ENCODE measurements at regions not wholly inside any gene's neighbourhood (a gene's known extent, or its start where the extent isn't known, plus 50 kb on each side); places are given as distances from the start of the nearest gene placed in this dataset.

- no peak for DNase-seq (ENCODE audit: low read depth in 3 of 3)
Measured at GRCh38 chr15:62886431-62887071, 156.0 kb upstream of the TPM1 start.

GRCh38 chr15:62887113-62887570, 155.4 kb upstream of the TPM1 start:
- no peak for DNase-seq (ENCODE audit: low read depth in 3 of 3)

GRCh38 chr15:62888623-62889022, 153.9 kb upstream of the TPM1 start:
- no peak for DNase-seq (ENCODE audit: low read depth in 3 of 3)

DNA sequence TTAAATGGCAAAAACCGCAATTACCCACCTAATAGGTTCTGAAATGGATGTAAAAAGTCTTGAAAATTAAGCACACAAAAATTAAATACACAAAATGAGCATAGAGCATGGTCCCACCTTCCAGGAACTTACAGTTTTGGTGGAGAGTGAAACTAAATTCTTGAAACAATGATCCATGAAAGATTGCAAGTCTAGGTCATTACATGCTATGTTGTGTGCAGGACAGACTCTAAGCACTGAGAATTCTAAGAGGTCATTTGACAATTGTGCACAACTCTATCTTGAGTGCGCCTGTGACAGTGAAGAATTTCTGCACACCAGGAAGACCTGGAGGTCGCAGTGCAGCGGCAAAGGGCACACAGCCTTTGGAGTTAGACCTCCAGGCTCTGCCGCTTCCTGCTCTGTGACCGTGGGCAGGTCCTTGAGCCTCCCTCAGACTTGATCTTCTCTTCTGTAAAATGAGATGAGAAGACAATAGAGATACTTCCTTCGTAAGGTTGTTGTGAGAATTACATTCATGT, 153.3 kb upstream of the TPM1 start:
- DNase-seq (ENCODE audit: low read depth in 3 of 3), result no peak

- no peak for DNase-seq (ENCODE audit: low read depth in 3 of 3)
Measured at GRCh38 chr15:62889734-62890505, 152.6 kb upstream of the TPM1 start.

DNA sequence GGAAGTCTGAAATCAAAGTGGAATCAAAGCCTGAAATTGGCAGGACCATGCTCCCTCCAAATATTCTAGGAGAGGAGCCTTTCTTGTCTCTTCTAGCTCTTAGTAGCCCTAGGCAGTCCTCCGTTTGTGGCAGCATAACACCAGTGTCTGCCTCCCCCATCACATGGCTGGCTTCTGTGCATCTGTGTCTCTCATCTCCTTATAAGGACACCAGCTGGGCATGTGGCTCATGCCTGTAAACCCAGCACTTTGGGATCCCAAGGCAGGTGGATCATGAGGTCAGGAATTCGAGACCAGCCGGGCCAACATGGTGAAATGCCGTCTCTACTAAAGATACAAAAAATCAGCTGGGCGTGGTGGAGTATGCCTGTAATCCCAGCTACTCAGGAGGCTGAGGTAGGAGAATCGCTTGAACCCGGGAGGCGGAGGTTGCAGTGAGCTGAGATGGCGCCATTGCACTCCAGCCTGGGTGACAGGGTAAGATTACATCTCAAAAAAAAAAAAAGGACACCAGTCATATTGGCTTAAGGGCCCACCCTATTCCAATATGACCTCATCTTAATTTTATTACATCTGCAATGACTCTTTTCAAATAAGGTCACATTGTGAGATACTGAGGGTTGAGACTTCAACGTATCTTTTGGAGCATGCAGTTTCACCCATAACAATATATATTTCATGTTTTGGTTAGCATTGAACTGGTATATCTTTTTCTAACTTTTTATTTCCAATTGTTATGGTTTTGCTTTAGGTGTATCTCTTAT, 148.0 kb upstream of the TPM1 start:
- DNase-seq (ENCODE audit: low read depth in 3 of 3), result no peak

- no peak for DNase-seq (ENCODE audit: low read depth in 3 of 3)
Measured at GRCh38 chr15:62895139-62895866, 147.2 kb upstream of the TPM1 start.

- no peak for DNase-seq (ENCODE audit: low read depth in 3 of 3)
Measured at GRCh38 chr15:62895905-62896316, 146.6 kb upstream of the TPM1 start.

- DNase-seq (ENCODE audit: low read depth in 3 of 3), result no peak
Measured at GRCh38 chr15:62896380-62896866, 146.1 kb upstream of the TPM1 start.

DNA sequence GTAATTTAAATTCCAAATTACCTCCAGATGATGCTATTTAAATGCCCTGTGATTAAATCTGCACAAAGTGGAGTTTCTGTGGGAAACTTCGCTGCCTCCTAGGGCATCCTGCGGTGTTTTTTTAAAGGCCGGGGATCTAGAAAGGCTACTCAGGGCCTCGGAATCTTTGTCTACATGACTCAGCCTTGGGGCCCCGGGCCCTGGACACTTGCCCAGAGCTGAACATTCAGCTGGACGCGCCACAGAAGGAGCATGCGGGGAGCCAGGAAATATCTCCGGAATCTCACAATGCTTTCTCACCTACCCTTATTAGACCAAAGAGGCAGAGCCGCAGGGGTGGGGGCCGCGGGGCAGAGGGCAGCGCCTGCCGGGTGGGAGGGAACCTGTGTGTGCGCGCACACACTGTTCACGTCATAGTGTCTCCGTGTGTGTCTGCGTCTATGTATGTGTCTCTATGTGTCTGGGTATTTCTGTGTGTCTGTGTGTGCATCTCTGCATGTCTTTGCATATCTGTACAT, 145.5 kb upstream of the TPM1 start:
- DNase-seq (ENCODE audit: low read depth in 3 of 3), result no peak

DNA sequence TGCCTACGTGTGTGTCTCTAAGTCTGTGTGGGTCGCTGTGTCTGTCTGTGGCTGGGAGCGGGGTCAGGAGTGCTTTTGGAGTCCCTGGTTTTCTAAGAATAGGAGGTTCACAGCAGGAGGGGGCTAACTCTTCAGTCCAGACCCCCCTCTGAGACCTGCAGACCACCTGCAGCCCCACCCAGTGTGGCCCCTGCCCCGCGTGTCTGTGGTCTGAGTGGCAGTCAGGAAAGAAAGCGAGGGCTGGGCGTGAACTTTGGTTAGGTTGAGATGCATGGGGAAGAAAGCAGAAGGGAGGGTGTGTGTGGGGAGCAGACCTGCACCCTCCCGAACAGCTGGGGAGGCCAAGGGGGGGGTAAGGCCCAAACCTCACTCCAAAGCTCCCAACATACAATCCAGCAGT, 144.9 kb upstream of the TPM1 start:
- no peak for DNase-seq (ENCODE audit: low read depth in 3 of 3)

DNA sequence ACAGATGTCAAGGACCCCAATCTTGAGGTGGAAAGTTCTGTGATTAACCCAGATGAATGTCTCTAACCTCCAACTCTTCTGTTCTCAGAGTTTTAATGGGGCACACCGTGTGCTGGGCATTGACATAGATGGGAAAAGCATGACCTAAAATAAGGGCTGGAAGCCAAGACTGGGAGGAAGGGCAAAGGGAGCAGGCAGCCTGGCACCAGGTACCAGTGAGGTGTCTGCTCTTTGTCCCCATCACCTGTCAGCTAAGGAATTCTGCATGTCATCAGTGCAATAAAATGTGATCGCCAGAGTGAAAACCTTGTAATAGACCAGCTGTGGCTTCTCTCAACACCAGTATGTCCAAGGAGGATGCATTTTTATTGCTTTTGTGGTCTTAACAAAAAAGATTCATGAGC, 143.5 kb upstream of the TPM1 start:
- DNase-seq (ENCODE audit: low read depth in 3 of 3), result no peak

DNA sequence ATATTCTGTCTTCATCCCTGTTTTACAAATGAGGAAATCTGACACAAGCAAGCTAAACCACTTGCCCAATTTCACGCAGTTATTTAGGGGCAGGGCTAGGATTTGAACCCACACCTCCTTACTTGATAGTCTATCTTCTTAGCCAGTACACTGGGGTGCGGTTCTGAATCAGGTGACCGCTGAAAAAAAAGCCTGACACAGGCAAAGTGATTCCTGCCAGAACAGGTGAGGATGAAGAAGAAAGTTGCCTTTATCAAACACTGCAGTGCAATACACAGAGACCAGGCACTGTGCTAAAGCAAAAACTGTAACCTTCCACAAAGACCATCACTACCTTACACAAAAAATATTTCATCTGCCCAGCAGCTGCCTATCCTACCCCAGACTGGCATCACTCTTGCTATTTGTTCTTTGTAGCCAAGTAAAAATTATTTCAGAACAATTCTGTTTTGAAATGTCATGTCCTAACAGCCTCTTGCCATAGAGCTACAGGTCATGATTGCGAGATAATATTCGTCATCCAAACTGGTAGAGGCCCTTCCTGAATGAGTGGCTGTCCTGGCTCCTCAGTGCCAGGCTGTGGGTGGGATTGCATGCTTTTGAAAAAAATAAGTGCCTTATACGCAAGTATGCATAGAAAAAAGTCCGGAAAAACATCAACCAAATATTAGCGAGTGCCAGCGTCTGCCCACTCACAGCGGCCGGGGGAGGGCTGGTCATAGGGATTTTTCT, 142.3 kb upstream of the TPM1 start:
- no peak for DNase-seq (ENCODE audit: low read depth in 3 of 3)

- no peak for DNase-seq (ENCODE audit: low read depth in 3 of 3)
Measured at GRCh38 chr15:62901087-62901486, 141.5 kb upstream of the TPM1 start.

- no peak for DNase-seq (ENCODE audit: low read depth in 3 of 3)
Measured at GRCh38 chr15:62901909-62902546, 140.5 kb upstream of the TPM1 start.

- DNase-seq (ENCODE audit: low read depth in 3 of 3), result no peak
Measured at GRCh38 chr15:62902821-62903220, 139.7 kb upstream of the TPM1 start.

GRCh38 chr15:62903437-62903836, 139.1 kb upstream of the TPM1 start:
- no peak for DNase-seq (ENCODE audit: low read depth in 3 of 3)

- DNase-seq (ENCODE audit: low read depth in 3 of 3), result no peak
Measured at GRCh38 chr15:62904041-62904910, 138.3 kb upstream of the TPM1 start.

- DNase-seq (ENCODE audit: low read depth in 3 of 3), result no peak
Measured at GRCh38 chr15:62906627-62907026, 135.9 kb upstream of the TPM1 start.
